Posterior vena cava (tissue), 2 donors: ENCODE measurements at regions not wholly inside any gene's neighbourhood (a gene's known extent, or its start where the extent isn't known, plus 50 kb on each side); places are given as distances from the start of the nearest gene placed in this dataset.
"Not testable (repeated sequence)": the region's sequence is repeated elsewhere in the genome, so short reads cannot be mapped to it uniquely, and the experiment has no call there.

ENCODE experiments used
- DNase-seq: peaks from one replicate; pipeline ENCODE4 v3.0.0-alpha.2; 2020; ENCODE audit warnings: low spot score
- intact Hi-C, 2 donors: fragments of 100-400 bp; cut with DNase I; formaldehyde crosslinking; loops; one replicate each; pipeline versions ENCODE4 v1.14.1 to v1.14.2; 2022 to 2023
- donor health status: DM: yes; HTN: yes; CAD: no.
- donor health status: DM: yes; HTN: yes; CAD: no.

- intact Hi-C loops: no loop called here
- no peak for DNase-seq
Observed at GRCh38 chr3:185995352-185995751, 57.5 kb upstream of the TRA2B start.

- DNase-seq: no peak
- intact Hi-C loops: no loop called here
Observed at GRCh38 chr3:185992831-185993374, 55.1 kb upstream of the TRA2B start.

DNA sequence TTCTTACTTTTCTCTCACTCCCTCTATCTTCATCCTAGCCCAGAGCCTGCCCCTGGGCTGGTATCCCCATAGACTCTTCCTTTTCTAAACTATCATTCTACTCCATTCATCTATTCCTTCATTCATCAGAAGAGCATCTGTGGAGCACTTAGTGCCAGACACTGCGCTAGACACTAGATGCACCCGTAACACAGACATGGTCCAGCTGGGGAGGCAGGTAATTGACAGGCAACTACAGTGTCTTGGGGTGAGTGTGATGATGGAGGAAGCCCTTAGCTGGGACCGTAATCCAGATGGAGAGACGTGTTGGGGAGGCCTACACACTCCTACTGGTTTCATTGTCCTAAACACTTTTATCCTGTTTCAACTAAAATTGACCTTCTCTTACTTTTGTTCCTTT lies 53.2 kb upstream of the TRA2B start:
- intact Hi-C loops, DNase-seq: not testable (repeated sequence)

DNA sequence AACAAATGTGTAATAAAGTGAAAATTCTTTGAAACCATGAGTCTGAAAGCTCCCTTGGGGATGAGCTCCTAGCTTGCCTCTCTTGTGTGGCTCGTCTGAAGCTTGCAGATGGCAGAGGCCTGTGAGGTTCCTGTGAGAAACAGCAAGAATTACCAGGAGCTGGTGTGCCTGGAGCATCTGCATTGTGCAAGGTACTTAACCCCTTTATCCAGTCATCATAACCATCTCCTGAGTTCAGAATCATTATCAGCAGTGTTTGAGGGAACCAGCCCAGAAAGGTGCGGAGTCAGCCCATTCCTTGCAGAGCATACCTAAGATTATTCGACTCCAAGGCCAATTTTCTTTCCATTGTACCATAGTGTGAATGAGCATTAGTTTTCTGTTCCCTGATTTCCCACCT lies 51.7 kb upstream of the TRA2B start:
- intact Hi-C loops: loop anchor here (10.0 kb wide), 3 partner anchors 245 to 545 kb away; no protein-coding TSS in a partner anchor
- DNase-seq: no peak

- DNase-seq: no peak
- intact Hi-C loops: loop anchor here (10.0 kb wide), 3 partner anchors 246 to 546 kb away; no protein-coding TSS in a partner anchor
Observed at GRCh38 chr3:185988816-185989175, 51.0 kb upstream of the TRA2B start.

- intact Hi-C loops: loop anchor here (10.0 kb wide), 3 partner anchors 247 to 547 kb away; no protein-coding TSS in a partner anchor
- no peak for DNase-seq
Observed at GRCh38 chr3:185988080-185988815, 50.4 kb upstream of the TRA2B start.
